T47D (cell line): ENCODE measurements at regions not wholly inside any gene's neighbourhood (a gene's known extent, or its start where the extent isn't known, plus 50 kb on each side); places are given as distances from the start of the nearest gene placed in this dataset.

ENCODE experiments used
- DNase-seq, 2 experiments: peaks; one replicate each; pipeline versions ENCODE4 v3.0.0 to v3.0.0-alpha.2; 2011 to 2012; ENCODE audit warnings: low read depth in 1 of 2, low spot score in 1 of 2
- JUND ChIP-seq: IDR thresholded peaks from 2 replicates; pipeline ENCODE4 v1.6.1; 2012; ENCODE audit warnings: low read depth
- in situ Hi-C: cut with HindIII; loops from 2 replicates; pipeline ENCODE4 v1.10.0; 2016; ENCODE audit warnings: low sequenced_read_pairs, low pct_unique_long_range_greater_than_20kb

DNA sequence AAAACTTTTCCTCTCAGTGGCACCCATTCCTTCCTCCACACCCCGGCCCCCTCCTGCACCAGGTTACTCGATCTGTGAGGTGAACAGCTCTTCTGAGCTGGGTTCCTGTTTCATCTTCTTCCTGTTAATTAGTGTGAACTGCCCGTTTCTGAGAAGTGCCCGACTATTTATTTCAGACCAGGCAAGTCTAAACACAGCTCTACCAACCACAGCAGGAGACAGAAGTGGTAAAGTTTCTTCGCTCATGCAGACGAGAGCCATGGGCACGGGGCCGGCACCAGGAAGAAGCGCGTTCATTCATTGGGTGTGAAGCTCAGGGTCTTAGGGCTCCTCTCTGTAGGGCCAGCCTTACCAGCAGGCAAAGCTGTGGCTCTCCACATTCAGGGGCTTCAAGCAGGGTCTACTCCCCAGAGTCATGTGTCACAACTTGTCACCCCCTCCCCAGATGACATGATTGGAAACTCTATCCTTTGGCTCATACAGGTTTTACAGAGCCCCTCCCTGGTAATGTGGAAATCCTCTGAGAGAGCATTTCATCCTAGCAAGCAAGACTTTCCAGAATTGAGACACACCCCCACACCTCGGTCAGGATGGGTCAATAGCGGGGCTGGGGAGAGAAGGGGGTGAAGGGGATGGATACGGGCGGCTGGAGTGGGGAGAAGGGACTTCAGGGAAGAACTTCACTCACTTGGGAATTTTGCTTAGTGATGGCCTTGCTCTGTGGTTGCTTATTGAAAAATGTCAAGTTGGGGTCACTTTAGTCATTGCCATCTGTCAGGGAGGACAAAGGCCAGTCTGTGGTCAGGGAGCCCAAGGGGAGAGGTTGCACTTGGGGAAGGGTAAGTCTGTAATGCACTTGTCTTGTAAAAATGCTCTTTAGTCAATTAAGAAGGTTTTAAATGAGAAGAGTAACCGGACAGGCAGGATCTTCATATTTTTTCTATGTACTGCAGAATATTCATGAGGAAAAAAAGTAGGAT lies 121.6 kb upstream of the TRIM2 start:
- no peak for TF ChIP-seq JUND
- in situ Hi-C loops, result no loop called here

GRCh38 chr4:153083447-153083947 lies 120.7 kb upstream of the TRIM2 start:
- in situ Hi-C loops, result no loop called here
- TF ChIP-seq JUND, result no peak
- DNase-seq, result peak; percentile 50 to 78

More for the DNA sequence above, 121.6 kb upstream of the TRIM2 start:
- DNase-seq, result no peak

DNA sequence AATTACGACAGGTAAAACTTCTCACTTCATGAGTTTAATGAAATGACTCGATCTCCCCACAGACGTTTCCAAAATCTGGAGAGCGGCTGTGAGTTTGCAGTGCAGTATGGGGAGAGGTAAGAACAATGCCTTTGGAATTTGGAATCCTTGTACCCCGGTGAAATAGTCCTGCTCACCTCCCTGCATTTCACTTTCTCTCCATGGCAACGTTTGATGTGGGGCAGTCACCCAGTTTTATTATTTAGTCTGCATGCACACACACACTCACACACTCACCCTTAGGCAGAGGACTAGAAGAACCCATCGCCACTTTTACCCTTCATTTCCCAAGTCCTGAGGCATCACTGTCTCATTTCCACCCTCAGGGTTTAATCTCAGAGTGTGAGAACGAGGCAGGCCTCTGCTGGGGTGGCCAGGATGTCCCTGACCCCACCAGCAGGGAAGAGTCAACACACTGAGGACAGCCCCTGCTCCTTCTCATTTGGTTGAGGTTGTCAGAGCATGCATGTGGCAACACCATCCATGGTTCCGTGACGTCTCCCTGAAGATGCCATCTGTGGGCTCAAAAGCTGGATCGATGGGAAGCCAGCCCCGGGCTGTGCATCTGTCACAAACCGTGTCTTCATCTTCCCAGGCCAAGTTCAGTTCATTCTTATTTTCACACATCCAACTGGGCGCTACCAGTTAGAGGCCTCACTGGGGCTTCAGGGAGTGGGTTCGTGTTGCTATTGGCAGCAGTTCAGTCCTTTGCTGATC lies 119.8 kb upstream of the TRIM2 start:
- in situ Hi-C loops, result no loop called here
- no peak for DNase-seq
- no peak for TF ChIP-seq JUND

DNA sequence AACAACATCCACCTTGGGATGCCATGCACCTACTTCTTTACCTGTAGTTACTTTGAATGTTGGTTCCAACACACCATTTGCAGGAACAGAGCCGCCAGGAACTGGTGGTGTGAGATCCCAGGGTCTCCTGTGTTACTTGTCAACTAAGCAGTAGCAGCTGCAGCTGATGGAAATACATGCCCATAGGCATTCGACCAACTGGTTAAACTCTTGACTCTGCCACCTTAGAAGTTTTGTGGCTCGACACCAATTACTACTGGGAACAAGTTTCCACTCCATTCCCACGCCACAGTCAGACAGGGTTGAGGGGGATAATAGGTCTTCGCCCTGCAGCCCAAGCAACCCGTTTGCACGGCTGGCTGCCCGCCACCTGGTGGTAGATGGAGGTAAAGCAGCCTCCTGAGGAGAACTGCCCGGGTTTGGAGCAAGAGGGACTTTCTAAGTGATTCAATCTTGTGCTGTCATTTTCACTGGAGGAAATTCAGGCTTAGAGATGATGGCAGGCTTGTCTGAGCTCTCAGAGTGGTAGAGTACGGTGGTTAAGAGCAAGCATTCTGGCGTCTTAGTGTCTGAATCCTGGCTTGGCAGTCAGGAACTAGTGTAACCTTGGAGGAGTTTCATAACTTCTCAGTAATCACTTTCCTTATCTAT lies 119.1 kb upstream of the TRIM2 start:
- TF ChIP-seq JUND, result no peak
- peak; percentile 14 to 60 for DNase-seq
- in situ Hi-C loops, result no loop called here

DNA sequence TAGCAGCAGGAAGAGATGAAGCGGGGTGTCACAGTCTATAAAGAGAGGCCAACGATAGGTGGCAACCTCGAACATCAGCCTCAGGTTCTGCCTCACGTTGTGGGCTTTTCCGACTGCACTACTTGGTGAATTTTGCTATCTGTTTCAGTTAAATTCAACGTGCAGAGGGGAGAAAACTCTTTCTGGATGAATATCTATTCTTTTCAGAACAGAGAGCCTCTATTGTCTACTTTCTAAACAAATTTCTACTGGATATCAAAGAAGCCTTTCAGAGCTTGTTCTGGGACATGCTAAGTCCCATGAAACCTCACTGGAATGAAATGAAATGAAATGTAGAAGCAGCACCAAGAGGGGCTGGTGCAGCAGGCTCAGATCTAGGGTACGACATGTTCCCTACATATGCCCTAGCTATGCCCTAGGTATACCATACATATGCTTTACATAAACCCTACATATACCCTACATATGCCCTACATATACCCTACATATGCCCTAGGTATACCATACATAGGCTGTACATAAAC lies 116.5 kb upstream of the TRIM2 start:
- in situ Hi-C loops, result no loop called here
- no peak for TF ChIP-seq JUND
- DNase-seq, result no peak

GRCh38 chr4:153089742-153090141 lies 114.5 kb upstream of the TRIM2 start:
- no peak for TF ChIP-seq JUND
- in situ Hi-C loops, result no loop called here
- no peak for DNase-seq

- no peak for TF ChIP-seq JUND
- no peak for DNase-seq
- in situ Hi-C loops, result no loop called here
Observed at GRCh38 chr4:153090181-153090580, 114.1 kb upstream of the TRIM2 start.

DNA sequence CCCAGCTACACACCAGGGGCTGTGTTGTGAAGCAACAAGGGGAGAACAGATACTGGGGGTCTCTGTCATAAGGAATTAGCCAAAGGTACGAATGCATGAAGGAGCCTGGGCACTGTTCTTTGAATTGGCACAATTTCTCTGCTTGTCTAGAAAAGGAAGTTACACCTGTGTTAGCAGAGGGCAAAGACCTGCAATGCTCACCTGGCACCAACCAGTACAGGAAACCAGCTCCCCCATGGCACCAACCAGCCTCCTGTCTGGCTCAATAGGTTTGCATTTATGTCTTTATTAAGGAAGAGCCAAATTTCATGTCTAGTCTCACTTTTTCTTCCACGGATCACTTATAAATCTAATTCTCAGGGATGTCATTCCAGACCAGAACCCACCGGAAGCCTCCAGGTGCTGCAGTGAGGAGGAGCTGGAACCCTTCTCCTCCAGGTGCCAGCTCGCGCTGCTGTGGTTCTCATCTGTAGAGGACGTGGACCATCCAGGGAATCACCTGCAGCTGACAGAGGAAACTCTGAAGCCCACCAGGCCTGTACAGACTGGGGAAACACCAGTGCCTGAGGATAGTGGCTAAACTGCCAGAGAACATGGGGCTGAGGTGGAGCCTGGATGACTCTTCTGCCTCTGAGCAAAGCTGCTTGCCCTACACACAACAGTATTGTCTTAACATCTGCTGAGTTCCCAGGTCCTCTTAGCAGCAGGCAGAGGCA lies 113.4 kb upstream of the TRIM2 start:
- in situ Hi-C loops, result no loop called here
- DNase-seq, result no peak
- TF ChIP-seq JUND, result no peak

DNA sequence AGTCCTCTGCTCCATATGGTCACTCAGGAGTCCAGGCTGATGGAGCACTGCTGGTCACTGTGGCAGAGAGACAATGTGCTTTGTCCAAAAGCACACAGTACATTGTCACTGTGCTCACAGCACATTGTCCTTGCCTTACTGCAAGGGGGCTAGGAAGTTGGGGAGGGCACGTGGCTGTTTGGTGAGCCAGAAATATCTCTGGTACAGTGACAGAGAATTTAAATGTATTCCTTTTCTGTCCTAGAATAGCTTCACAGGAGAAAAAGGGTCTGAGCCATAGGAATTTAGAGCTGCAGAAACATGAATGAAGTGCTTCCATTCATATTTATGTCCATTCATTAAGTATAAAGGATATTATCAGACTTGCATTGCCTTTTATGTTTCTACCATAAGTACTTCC lies 110.8 kb upstream of the TRIM2 start:
- in situ Hi-C loops, result no loop called here
- no peak for TF ChIP-seq JUND
- no peak for DNase-seq

DNA sequence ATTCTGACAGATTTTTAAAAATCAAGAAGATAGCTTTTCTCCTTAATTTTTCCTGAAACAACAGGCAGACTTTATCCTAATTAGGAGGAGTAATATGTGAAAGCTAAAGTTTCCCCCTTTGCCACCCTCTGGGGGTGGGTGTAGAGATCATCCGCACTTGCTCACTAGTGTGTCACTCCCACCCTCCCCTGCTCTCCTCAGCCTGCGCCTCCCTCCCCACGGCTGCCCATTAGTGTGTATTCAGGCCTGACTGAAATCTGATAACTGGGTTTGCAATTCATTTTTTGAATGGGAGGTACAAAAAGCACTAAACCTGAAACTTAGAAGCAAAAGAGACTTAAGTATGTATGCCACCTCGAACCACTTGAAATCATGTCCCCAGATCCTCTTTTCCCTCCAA lies 110.4 kb upstream of the TRIM2 start:
- no peak for DNase-seq
- no peak for TF ChIP-seq JUND
- in situ Hi-C loops, result no loop called here

GRCh38 chr4:153094435-153094834 lies 109.8 kb upstream of the TRIM2 start:
- in situ Hi-C loops, result no loop called here
- no peak for TF ChIP-seq JUND
- DNase-seq, result no peak
